ENCODE measurements at regions not wholly inside any gene's neighbourhood (a gene's known extent, or its start where the extent isn't known, plus 50 kb on each side); places are given as distances from the start of the nearest gene placed in this dataset.
"Not testable (repeated sequence)": the region's sequence is repeated elsewhere in the genome, so short reads cannot be mapped to it uniquely, and the experiment has no call there.

DNA sequence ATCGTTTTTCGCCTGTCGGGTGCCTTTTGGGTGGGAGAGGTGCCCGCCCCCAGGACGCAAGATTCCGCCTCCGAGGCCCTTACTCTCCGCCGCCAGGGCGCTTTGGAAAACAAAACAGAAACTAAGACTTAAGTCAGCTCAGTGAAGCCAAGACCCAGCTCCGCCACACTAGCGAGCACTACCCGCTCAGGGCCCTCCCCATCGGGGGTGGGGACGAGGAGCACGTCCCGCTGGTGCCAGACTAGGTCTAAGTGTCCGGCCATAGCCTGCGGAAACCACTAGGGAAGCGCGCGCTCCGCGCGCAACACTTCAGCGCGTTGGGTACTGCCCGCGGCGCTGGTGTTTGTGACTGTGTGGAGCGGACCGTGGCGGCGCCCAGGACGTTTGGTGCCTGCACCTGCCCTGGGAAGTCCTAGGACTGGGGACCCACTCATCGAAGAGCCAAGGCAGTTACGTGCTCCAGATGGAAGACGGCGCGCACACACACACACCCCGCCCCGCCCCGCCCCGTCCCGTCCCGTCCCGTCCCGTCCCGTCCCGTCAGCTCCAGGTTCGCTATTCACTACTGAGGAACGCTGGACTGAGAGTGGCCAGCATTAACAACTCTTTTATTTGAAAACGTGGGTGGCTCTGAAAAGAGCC is 57.6 kb upstream of the BOLA1 start:
- H3K36me3 ChIP-seq; H3K27me3 ChIP-seq; H3K4me3 ChIP-seq; H3K9me3 ChIP-seq; FAIRE-seq; H3K27ac ChIP-seq; intact Hi-C loops (cut with DNase I); DNase-seq: not testable (repeated sequence)
- H3K4me1 ChIP-seq = peaks cover 7 to 15% (median 11%) of the 10 kb centered on the region in 3 donors
- ATAC-seq = peak; percentile 69 to 71 (median 70)
- WGBS, 2 donors = no CpG with 5 or more reads among the region's 53 CpGs

DNA sequence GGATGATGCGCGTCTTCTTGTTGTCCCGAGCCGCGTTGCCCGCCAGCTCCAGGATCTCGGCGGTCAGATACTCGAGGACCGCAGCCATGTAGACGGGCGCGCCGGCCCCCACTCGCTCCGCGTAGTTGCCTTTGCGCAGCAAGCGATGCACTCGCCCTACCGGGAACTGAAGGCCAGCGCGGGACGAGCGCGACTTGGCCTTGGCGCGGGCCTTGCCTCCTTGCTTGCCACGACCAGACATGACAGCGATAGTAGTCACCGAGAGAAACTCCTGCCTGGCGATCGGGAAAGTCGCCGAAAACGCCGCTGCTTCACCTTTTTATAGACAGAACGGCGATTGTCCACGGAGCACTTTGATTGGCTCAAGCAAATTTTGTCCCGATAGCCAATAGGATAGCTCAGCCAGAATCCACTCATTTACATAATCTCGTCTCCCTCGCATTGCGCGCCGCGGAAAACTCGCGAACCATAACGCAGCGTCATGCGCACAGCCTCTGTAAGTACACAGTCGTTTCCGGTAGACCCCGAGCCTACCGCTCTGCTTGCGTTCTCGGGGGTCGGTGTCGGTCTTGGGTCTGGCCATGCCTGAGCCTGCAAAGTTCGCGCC is 56.8 kb upstream of the BOLA1 start:
- H3K4me3 ChIP-seq; H3K9me3 ChIP-seq; intact Hi-C loops (cut with DNase I); H3K36me3 ChIP-seq; DNase-seq; H3K27ac ChIP-seq; H3K27me3 ChIP-seq: not testable (repeated sequence)
- ATAC-seq (peak; percentile 75 to 86 (median 82)), FAIRE-seq (peak; percentile 45)
- H3K4me1 ChIP-seq = peaks cover 9 to 15% (median 11%) of the 10 kb centered on the region in 3 donors
- WGBS, 2 donors = no CpG with 5 or more reads among the region's 62 CpGs

DNA sequence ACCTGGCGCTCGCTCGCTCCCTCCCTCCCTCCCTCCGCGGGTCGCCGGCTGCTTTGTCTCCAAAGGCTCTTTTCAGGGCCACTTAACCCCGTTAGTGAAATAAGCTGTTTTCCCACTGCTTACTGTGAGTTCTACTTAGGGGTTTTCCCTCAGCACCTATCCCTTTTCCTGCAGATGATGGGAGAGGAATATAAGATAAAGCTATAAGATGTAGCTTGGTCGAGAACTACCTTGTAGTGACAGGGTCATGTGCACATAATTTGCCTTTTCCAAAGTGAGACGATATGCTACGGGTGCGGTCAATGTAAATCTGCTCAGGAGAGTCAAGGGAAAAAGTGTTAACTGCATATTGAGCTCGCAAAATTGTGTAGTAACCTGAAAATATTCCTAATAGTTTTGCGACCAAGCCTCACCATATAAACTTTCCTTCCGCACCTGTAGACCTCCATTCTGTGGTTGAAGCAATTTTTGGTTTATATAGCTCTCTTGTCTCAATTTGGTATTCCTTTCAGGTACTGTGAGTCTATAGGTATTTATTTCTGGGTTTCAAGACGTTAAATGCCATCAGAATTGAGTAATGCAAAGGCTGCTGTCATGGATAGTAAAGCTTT is 55.8 kb upstream of the BOLA1 start:
- no peaks in the 10 kb centered on the region for H3K27me3 ChIP-seq
- WGBS, 2 donors = 3 to 5% methylated on average over 9 to 13 of the region's 16 CpGs
- H3K9me3 ChIP-seq = no peaks in the 10 kb centered on the region
- H3K4me3 ChIP-seq = peak overlapping the region; percentile 16 to 56 (median 38)
- peak in 1 of 6 donors; percentile 14 for DNase-seq
- intact Hi-C loops (cut with DNase I) = no loop called here
- peaks cover 16 to 18% (median 17%) of the 10 kb centered on the region in 3 donors for H3K4me1 ChIP-seq
- H3K36me3 ChIP-seq = no peaks in the 10 kb centered on the region
- TF ChIP-seq, protein P1, sequence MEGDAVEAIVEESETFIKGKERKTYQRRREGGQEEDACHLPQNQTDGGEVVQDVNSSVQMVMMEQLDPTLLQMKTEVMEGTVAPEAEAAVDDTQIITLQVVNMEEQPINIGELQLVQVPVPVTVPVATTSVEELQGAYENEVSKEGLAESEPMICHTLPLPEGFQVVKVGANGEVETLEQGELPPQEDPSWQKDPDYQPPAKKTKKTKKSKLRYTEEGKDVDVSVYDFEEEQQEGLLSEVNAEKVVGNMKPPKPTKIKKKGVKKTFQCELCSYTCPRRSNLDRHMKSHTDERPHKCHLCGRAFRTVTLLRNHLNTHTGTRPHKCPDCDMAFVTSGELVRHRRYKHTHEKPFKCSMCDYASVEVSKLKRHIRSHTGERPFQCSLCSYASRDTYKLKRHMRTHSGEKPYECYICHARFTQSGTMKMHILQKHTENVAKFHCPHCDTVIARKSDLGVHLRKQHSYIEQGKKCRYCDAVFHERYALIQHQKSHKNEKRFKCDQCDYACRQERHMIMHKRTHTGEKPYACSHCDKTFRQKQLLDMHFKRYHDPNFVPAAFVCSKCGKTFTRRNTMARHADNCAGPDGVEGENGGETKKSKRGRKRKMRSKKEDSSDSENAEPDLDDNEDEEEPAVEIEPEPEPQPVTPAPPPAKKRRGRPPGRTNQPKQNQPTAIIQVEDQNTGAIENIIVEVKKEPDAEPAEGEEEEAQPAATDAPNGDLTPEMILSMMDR (IDR thresholded peaks at IDR 0.05) = no peak
- no peak for FAIRE-seq
- no peak for ATAC-seq
- H3K27ac ChIP-seq = peak overlapping the region in 3 of 4 donors; percentile 31 to 72 (median 71)

DNA sequence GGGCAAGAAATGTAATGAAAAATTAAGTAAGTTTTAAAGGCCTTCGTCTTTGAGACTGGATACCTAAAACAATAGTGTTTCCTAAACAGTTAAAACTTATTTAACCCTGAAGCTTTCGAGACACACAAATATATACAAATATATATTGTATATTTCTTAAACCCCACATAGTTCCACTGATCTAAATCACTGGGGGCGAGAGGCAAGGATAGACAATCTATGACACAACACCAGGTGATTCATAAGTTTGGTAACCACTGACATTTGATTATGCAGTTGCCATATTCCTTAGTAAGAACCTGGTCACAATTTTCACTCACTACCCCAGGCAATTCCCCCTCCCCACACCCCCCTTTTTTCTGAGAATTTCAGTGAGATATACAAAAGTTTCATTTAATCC is 55.3 kb upstream of the BOLA1 start:
- Histone ChIP-seq H3K36me3 (no peaks in the 10 kb centered on the region), H3K4me3 (peak overlapping the region in 3 of 4 donors; percentile 27 to 56 (median 50)), H3K27me3 (no peaks in the 10 kb centered on the region), H3K9me3 (no peaks in the 10 kb centered on the region), H3K27ac (no peak overlapping the region), H3K4me1 (peaks cover 17 to 23% (median 20%) of the 10 kb centered on the region in 3 donors)
- TF ChIP-seq, protein P1 (IDR thresholded peaks at IDR 0.05) = no peak
- intact Hi-C loops (cut with DNase I) = no loop called here
- no peak for ATAC-seq
- 27 to 34% methylated on average over 3 of the region's 3 CpGs for WGBS, 2 donors
- FAIRE-seq = no peak
- DNase-seq = peak in 1 of 6 donors; percentile 7

DNA sequence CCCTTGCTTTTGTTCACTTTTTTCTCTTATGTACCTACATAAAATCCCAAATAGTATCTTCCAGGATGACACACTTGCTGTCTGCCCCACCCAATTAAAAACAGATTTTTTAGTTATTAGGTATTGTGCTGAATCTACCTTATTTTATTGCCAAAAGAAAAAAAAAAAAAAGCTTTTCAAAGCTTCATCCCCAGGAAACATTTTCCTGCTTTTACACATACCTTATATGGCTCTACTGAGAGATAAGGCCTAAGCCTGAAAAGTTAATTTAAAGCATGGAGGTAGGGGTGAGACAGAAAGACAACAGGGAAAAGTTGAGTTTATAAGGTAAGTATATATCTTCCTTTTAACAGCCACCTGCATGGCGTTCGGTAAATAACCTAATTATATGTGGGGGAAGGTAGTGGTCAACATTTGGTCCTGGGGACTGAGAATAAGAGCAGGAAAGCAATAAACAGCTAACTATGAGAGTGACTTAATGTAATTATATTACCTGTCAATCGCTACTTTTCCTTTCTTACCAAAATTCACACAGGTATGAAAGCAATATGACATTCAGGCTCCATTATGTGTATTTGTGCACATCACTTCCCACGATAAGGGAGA is 54.6 kb upstream of the BOLA1 start:
- H3K4me1 ChIP-seq = peaks cover 20 to 30% (median 22%) of the 10 kb centered on the region in 3 donors
- ATAC-seq (no peak), FAIRE-seq (no peak), DNase-seq (peak in 1 of 6 donors; percentile 3)
- intact Hi-C loops (cut with DNase I) = no loop called here
- TF ChIP-seq, protein P1 (IDR thresholded peaks at IDR 0.05) = no peak
- H3K9me3 ChIP-seq = no peaks in the 10 kb centered on the region
- no peaks in the 10 kb centered on the region for H3K27me3 ChIP-seq
- H3K36me3 ChIP-seq = no peaks in the 10 kb centered on the region
- peak overlapping the region in 1 of 4 donors; percentile 9 for H3K4me3 ChIP-seq
- WGBS, 2 donors = 59 to 70% methylated on average over 4 of the region's 4 CpGs
- peak overlapping the region in 1 of 4 donors; percentile 30 for H3K27ac ChIP-seq

All from pancreas (tissue), 10 donors.